IPS DF 6.9 (cell line): ENCODE measurements at regions not wholly inside any gene's neighbourhood (a gene's known extent, or its start where the extent isn't known, plus 50 kb on each side); places are given as distances from the start of the nearest gene placed in this dataset.
"Not testable (repeated sequence)": the region's sequence is repeated elsewhere in the genome, so short reads cannot be mapped to it uniquely, and the experiment has no call there.

Source experiments
- DNase-seq: peaks from one replicate; pipeline ENCODE4 v3.0.0-alpha.2; 2013; ENCODE audit warnings: low read depth, low spot score
- H3K27ac ChIP-seq: one replicate; pipeline ENCODE4 v1.5.1; 2013; ENCODE audit warnings: low read length, control low read depth
- H3K27me3 ChIP-seq: 2 replicates; pipeline ENCODE4 v1.6.1; 2013; ENCODE audit warnings: mild to moderate bottlenecking, low read length; ENCODE audit not compliant: control insufficient read depth, insufficient read depth
- H3K36me3 ChIP-seq: 2 replicates; pipeline ENCODE4 v1.6.1; 2013; ENCODE audit warnings: low read length; ENCODE audit not compliant: control insufficient read depth, insufficient read depth
- H3K4me1 ChIP-seq: 2 replicates; pipeline ENCODE4 v1.6.1; 2013; ENCODE audit warnings: low read length; ENCODE audit not compliant: control insufficient read depth, insufficient read depth
- H3K4me3 ChIP-seq: 2 replicates; pipeline ENCODE4 v1.5.1; 2013; ENCODE audit warnings: mild to moderate bottlenecking, low read length
- H3K9me3 ChIP-seq: 2 replicates; pipeline ENCODE4 v1.6.1; 2013; ENCODE audit warnings: low read length, inconsistent platforms; ENCODE audit not compliant: control insufficient read depth, insufficient read depth
- WGBS: extraction: QIAGEN DNeasy Blood & Tissue Kit; methylation state at CpG from one replicate; pipeline ENCODE4 v1.1.7; 2013; ENCODE audit warnings: mixed read lengths, missing lambda C conversion rate; ENCODE audit not compliant: insufficient read length, insufficient coverage; 5-methylcytosine and 5-hydroxymethylcytosine counted together

GRCh38 chr6:44042261-44042988, 84.8 kb downstream of the MRPL14 start:
- Histone ChIP-seq H3K4me1 (peaks cover 17% of the 10 kb centered on the region), H3K27me3 (no peaks in the 10 kb centered on the region), H3K36me3 (no peaks in the 10 kb centered on the region), H3K9me3 (no peaks in the 10 kb centered on the region), H3K27ac (no peak overlapping the region), H3K4me3 (no peak overlapping the region)
- WGBS = no CpG with 5 or more reads among the region's 4 CpGs
- no peak for DNase-seq

DNA sequence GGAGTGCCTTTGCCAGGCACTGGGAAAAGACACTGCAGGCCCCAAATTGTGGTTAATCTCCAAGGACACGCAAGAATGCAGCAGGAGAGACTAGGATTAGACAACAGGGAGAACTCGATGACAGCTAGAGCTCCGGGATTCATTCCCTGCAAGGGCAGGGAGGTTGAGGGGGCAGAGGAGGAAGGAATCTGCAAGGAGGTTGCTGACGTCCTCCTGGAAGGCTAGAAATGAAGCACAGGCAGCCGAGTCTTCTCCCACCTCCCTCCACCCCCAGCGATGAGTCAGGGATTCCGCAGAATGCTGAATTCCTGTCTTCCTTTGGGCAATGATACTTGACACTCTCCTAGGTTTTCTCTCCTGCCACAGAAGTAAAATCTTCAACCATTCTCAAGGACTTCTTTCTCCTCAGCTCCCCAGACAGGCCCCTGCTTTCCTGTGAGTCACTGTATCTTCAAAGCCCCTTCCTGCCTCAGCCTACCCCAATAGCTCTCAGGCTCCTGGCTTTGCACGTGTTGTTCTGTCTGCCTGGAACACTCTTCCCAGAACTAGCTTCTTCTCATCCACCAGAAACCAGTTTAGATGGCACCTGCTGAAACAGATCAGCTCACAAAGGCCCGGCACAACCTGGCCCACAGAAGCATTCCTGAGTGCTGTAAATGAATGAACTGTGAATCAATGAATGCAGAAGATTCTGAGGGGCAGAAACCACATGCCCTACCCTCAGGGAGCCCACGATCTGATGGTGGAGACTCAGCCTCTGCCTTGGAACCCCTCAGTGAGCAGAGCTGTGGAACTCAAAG, 85.6 kb downstream of the MRPL14 start:
- Histone ChIP-seq H3K4me1 (peaks cover 17% of the 10 kb centered on the region), H3K27ac (no peak overlapping the region), H3K27me3 (no peaks in the 10 kb centered on the region), H3K36me3 (no peaks in the 10 kb centered on the region), H3K4me3 (no peak overlapping the region), H3K9me3 (no peaks in the 10 kb centered on the region)
- DNase-seq = no peak
- WGBS = no CpG with 5 or more reads among the region's 10 CpGs

DNA sequence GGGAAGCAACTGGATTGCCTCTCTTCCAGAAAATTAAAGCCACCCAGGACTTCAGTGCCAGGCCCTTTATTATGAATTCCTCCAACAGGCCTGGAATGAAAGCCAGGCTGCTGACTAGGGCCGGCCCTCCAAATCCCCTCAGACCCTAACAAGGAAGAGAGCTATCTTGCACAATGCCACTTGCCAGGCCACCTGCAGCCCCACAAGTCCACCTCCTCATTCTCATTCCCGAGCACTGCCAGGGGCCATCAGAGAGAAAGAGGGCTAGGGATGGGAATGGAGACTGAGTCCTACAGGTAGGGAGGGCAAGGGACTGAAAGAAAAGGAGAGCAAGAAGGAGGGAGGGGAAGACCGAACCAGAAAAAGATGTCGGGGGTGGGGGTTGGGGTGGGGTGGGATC, 86.5 kb downstream of the MRPL14 start:
- Histone ChIP-seq H3K4me1 (peaks cover 17% of the 10 kb centered on the region), H3K9me3 (no peaks in the 10 kb centered on the region), H3K4me3 (no peak overlapping the region), H3K27me3 (no peaks in the 10 kb centered on the region), H3K27ac (no peak overlapping the region), H3K36me3 (no peaks in the 10 kb centered on the region)
- 100% methylated on average over 2 of the region's 4 CpGs for WGBS
- DNase-seq = no peak

DNA sequence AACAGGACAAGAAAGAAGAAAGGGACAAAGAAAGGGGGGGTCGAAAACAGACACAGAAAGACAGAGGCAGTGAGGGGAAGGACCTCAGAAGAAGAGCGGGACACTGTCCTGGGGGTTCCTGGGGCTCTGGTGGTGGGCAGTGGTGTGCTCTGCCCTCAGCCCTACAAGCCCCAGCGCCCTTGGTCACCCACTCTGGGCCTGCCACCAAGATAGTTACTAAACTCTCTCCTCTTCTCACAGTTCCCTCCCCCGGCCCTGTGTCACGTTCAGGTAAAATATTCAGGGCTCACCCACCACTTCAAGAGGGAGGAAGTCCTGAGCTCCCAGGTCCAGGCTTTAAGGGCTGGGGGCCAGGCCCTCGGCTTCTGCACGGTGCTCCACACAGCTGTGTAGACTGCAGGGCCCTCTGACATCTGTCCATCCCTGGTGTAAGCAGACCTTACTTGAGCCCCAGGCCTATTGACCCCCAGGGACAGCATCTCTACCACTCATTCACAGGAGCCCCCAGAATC, 87.4 kb downstream of the MRPL14 start:
- Histone ChIP-seq H3K4me3 (no peak overlapping the region), H3K27me3 (no peaks in the 10 kb centered on the region), H3K27ac (no peak overlapping the region), H3K36me3 (no peaks in the 10 kb centered on the region), H3K9me3 (no peaks in the 10 kb centered on the region), H3K4me1 (peaks cover 17% of the 10 kb centered on the region)
- no peak for DNase-seq
- no CpG with 5 or more reads among the region's 7 CpGs for WGBS

DNA sequence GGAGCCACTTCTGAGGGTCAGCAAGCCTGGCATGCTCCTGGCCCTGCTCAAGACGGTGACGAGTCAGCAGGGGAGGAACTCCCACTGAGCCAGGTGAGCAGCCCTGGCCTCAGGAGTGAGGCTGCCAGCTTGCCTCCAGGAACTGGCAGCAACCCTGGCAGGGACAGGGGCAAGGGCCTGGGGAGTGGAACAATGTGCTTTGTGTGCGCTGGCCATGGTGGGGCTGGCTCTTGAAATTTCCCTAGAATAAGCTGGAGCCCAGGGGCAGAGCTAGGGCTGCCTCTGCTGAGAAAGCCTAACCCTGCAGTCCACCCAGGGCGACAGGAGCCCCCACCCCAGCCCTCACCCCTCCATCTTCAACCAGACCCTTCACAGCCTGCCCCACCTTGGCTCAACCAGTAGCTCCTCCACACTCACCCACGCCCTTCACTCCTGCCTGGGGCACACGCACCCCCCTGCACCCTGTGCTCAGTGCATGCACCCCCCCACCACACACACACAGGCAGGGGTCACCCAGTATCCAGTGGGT, 88.0 kb downstream of the MRPL14 start:
- no peak overlapping the region for H3K4me3 ChIP-seq
- no peaks in the 10 kb centered on the region for H3K36me3 ChIP-seq
- DNase-seq = no peak
- no peaks in the 10 kb centered on the region for H3K27me3 ChIP-seq
- H3K27ac ChIP-seq = no peak overlapping the region
- H3K9me3 ChIP-seq = no peaks in the 10 kb centered on the region
- no CpG with 5 or more reads among the region's 6 CpGs for WGBS
- H3K4me1 ChIP-seq = peaks cover 17% of the 10 kb centered on the region

GRCh38 chr6:44038543-44039065, 88.6 kb downstream of the MRPL14 start:
- Histone ChIP-seq H3K36me3 (no peaks in the 10 kb centered on the region), H3K4me3 (no peak overlapping the region), H3K9me3 (no peaks in the 10 kb centered on the region), H3K4me1 (peaks cover 17% of the 10 kb centered on the region), H3K27ac (no peak overlapping the region), H3K27me3 (no peaks in the 10 kb centered on the region)
- WGBS = no CpG with 5 or more reads among the region's 4 CpGs
- DNase-seq = no peak

DNA sequence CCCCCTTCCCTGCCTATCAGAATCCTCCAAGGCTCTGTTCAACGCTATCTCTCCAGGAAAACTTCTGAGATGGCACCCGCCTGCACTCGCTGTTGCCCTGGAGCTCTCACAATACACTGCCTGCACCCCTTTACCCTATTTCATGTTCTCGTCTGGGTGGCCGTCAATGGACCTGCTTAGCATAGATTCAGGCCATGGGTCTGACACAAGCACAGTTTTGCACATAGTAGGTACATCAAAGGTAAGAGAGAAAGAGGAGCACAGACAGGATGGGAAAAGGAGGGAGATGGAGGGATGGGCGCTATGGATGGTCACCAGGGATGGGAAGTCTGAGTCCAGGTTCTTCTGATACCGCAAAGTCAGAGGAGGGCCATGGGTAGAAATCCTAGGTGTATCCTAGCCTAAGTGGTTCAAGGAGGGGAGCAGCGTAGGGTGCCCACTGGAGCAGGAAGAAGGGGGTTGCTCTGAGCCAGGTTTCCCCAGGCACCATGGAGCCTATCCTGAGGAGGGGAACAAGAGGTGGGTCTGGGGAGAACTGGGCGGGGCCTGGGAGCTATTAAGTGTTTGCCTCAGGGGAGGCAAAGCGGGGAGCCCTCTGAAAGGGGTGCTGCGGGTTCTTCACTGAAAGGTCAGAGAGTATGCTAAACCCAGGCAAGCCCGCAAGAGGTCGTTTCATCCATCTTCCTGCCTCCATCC, 89.3 kb downstream of the MRPL14 start:
- H3K36me3 ChIP-seq = no peaks in the 10 kb centered on the region
- DNase-seq = no peak
- no peaks in the 10 kb centered on the region for H3K9me3 ChIP-seq
- no CpG with 5 or more reads among the region's 13 CpGs for WGBS
- H3K27ac ChIP-seq = no peak overlapping the region
- H3K4me3 ChIP-seq = no peak overlapping the region
- peaks cover 15% of the 10 kb centered on the region for H3K4me1 ChIP-seq
- H3K27me3 ChIP-seq = no peaks in the 10 kb centered on the region

- DNase-seq, H3K4me1 ChIP-seq, H3K27me3 ChIP-seq, H3K9me3 ChIP-seq, H3K27ac ChIP-seq, H3K36me3 ChIP-seq, H3K4me3 ChIP-seq: not testable (repeated sequence)
- WGBS = no CpG with 5 or more reads among the region's 9 CpGs
Observed at GRCh38 chr6:44037276-44037675, 90.0 kb downstream of the MRPL14 start.

DNA sequence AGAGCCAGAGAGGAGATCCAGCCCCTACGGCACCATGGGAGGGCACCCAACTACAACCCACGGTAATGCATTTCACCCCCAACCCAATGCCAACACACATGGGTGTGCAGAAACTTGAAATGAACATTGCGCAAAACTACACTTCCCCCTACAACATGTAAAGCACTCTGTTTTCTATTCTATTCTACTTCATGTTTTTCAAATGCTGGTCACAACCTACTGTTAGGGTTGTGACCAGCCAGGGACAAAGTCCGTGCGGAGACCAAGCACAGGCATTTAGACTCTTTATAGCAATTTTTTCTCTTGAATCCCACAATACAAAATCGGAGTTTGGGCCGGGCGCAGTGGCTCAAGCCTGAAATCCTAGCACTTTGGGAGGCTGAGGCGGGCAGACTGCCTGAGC, 90.6 kb downstream of the MRPL14 start:
- no peak overlapping the region for H3K27ac ChIP-seq
- H3K4me3 ChIP-seq = no peak overlapping the region
- no peaks in the 10 kb centered on the region for H3K9me3 ChIP-seq
- H3K27me3 ChIP-seq = no peaks in the 10 kb centered on the region
- no peaks in the 10 kb centered on the region for H3K36me3 ChIP-seq
- H3K4me1 ChIP-seq = peaks cover 8% of the 10 kb centered on the region
- WGBS = no CpG with 5 or more reads among the region's 9 CpGs
- no peak for DNase-seq

- DNase-seq = no peak
- no peak overlapping the region for H3K27ac ChIP-seq
- no peak overlapping the region for H3K4me3 ChIP-seq
- no CpG with 5 or more reads among the region's 2 CpGs for WGBS
- H3K27me3 ChIP-seq = no peaks in the 10 kb centered on the region
- H3K9me3 ChIP-seq = no peaks in the 10 kb centered on the region
- peaks cover 4% of the 10 kb centered on the region for H3K4me1 ChIP-seq
- H3K36me3 ChIP-seq = no peaks in the 10 kb centered on the region
Observed at GRCh38 chr6:44036196-44036595, 91.1 kb downstream of the MRPL14 start.
